Activated CD8-positive, alpha-beta T cell treated with anti-CD3 and anti-CD28 coated beads, Interleukin-2, amount 10 ng/mL, durations not matched to agents 7 days and 5 days (primary cell): ENCODE measurements at regions not wholly inside any gene's neighbourhood (a gene's known extent, or its start where the extent isn't known, plus 50 kb on each side); places are given as distances from the start of the nearest gene placed in this dataset.

Experiments
- ATAC-seq: fragments of 150-1000 bp; cut with Tn5 transposase; one replicate; pipeline ENCODE4 v1.10.0; 2021; ENCODE audit warnings: moderate library complexity
- CTCF ChIA-PET: fragments of 350-600 bp; sonication (Branson Sonifier 250); formaldehyde crosslinking; loops from one replicate; lab custom pipeline; 2021; ENCODE audit warnings: antibody characterized with exemption; lab: Charles Lee
- POLR2A ChIA-PET: fragments of 350-600 bp; sonication (Branson Sonifier 250); formaldehyde crosslinking; loops from one replicate; lab custom pipeline; 2021; ENCODE audit warnings: antibody characterized with exemption; lab: Charles Lee
- DNase-seq: peaks from one replicate; pipeline ENCODE4 v3.0.0-alpha.2; 2020
- H3K27ac Mint-ChIP-seq: one replicate; pipeline ENCODE4 v1.8.0; 2021; ENCODE audit warnings: mild to moderate bottlenecking, mixed read lengths
- H3K27me3 Mint-ChIP-seq: one replicate; pipeline ENCODE4 v1.8.0; 2021; ENCODE audit warnings: low read depth, mixed read lengths
- H3K36me3 Mint-ChIP-seq: one replicate; pipeline ENCODE4 v1.8.0; 2021; ENCODE audit warnings: low read depth, mixed read lengths
- H3K4me1 Mint-ChIP-seq: one replicate; pipeline ENCODE4 v1.8.0; 2021; ENCODE audit warnings: low read depth, mixed read lengths
- H3K4me3 Mint-ChIP-seq: one replicate; pipeline ENCODE4 v1.8.0; 2021; ENCODE audit warnings: mild to moderate bottlenecking, mixed read lengths
- H3K9me3 Mint-ChIP-seq: one replicate; pipeline ENCODE4 v1.8.0; 2022; ENCODE audit warnings: mixed read lengths; ENCODE audit not compliant: insufficient read depth

DNA sequence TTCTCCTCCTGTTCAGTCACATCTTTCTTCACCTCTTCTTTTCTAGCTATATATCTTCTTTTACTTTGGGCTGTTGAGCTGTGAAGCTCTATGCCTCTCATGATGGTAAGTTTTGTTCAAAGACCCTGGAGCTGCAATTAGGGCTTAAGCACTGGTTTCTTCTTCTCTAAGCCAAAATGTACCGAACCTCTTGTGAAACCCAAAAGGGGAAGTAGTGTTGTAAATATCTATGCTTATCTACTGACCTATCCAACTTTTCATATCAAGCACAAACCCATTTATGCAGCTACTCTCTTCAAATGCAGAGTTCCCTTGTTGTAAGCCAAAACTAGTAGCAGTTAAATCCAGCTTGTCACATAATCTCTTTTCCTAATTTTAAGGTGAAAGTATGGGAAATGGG, 123.6 kb upstream of the CD96 start:
- Mint-ChIP-seq H3K27me3 (peaks cover 7% of the 10 kb centered on the region), H3K4me3 (no peak overlapping the region), H3K4me1 (no peaks in the 10 kb centered on the region), H3K9me3 (peaks cover 5% of the 10 kb centered on the region), H3K27ac (no peak overlapping the region), H3K36me3 (no peaks in the 10 kb centered on the region)
- ChIA-PET POLR2A (no interaction called here), CTCF (no interaction called here)
- DNase-seq (no peak), ATAC-seq (no peak)

DNA sequence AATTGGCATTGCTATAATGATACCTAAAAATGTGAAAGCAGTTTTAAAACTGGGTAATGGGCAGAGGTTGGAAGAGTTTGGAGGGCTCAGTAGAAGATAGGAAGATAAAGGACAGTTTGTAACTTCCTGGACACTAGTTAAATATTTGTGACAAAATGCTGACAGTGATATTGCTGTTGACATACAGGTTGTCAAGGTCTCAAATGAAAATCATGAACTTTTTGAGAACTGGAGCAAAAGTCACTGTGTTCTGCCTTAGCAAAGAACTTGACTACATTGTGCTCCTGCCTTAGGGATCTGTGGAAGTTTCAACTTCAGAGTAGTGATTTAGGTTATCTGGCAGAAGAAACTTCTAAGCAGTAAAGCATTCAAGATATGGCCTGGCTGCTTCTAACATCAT, 113.7 kb upstream of the CD96 start:
- H3K27ac Mint-ChIP-seq: no peak overlapping the region
- DNase-seq (no peak), ATAC-seq (no peak)
- no peaks in the 10 kb centered on the region for H3K36me3 Mint-ChIP-seq
- no peaks in the 10 kb centered on the region for H3K4me1 Mint-ChIP-seq
- ChIA-PET CTCF (no interaction called here), POLR2A (no interaction called here)
- H3K4me3 Mint-ChIP-seq: no peak overlapping the region
- no peaks in the 10 kb centered on the region for H3K9me3 Mint-ChIP-seq
- no peaks in the 10 kb centered on the region for H3K27me3 Mint-ChIP-seq

DNA sequence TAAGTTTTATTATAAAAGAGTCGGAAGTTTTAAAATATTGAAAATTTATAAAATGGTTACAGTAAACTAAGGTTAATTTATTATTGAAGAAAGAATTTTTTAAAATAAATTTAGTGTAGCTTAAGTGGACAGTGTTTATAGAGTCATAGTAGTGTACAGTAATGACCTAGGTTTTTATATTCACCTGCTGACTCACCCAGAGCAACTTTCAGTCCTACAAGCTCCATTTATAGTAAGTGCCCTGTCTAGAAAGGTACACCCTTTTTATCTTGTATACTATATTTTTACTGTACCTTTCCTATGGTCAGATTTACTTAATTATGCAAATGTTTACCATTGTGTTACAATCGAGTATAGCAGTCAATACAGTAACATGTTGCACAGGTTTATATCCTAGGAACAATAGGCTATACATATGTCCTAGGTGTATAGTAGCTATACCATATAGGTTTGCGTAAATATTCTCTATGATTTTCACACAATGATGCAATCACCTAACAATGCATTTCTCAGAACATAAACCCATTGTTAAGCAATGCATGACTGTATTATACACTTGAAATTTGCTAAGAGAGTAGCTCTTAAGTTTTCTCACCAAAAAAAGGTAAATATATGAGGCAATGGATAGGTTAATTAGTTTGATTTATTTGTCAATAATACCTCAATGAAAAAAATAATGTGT, 106.9 kb upstream of the CD96 start:
- no peaks in the 10 kb centered on the region for H3K36me3 Mint-ChIP-seq
- no peaks in the 10 kb centered on the region for H3K9me3 Mint-ChIP-seq
- ATAC-seq (no peak), DNase-seq (no peak)
- no peak overlapping the region for H3K4me3 Mint-ChIP-seq
- no peaks in the 10 kb centered on the region for H3K27me3 Mint-ChIP-seq
- no peaks in the 10 kb centered on the region for H3K4me1 Mint-ChIP-seq
- POLR2A ChIA-PET: no interaction called here
- CTCF ChIA-PET: no interaction called here
- no peak overlapping the region for H3K27ac Mint-ChIP-seq

DNA sequence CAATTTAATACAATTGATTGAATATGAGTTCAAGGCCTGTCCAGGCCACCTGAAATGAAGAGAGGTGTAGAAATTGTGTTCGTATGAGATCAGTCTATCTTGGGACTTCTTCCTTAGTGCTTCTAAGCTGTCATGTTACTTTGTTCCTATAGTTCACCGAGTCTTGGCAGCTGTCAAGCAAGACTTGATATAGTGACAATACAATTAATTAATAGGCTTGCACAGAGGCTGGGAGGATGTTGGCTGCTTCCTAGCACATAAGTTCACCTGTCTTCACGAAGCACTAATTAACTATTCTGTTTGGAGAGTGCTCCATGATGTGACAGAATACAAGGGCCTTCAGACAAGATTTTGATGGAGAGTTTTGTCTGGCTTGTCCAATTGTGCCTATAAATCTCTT, 103.7 kb upstream of the CD96 start:
- no peak overlapping the region for H3K27ac Mint-ChIP-seq
- no peak overlapping the region for H3K4me3 Mint-ChIP-seq
- no peaks in the 10 kb centered on the region for H3K36me3 Mint-ChIP-seq
- POLR2A ChIA-PET: no interaction called here
- CTCF ChIA-PET: interaction anchor here (1.2 kb wide), 1 partner anchor 28 kb away, joined by 3 read pairs; no protein-coding TSS in a partner anchor
- no peaks in the 10 kb centered on the region for H3K4me1 Mint-ChIP-seq
- no peak for ATAC-seq
- no peaks in the 10 kb centered on the region for H3K27me3 Mint-ChIP-seq
- no peaks in the 10 kb centered on the region for H3K9me3 Mint-ChIP-seq
- DNase-seq: no peak

DNA sequence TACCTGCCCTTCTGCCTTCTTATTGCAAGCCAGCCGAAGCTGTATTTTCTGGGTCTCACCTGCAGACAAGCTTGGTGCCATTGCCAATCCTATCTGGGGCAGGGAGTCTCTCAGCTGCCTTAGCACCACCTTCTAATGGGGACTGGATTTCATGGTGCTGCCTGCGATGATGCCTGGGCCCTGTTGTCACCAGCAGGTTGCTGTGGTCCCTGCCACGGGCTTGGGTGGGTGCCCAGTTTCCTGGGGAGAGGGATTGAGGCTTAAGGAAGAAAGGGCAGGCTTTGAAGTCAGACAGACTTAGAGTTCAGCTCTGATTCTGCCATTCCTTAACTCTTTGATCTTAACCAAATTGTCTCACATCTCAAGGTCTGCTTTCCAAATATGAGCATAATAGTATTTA, 87.4 kb upstream of the CD96 start:
- POLR2A ChIA-PET: no interaction called here

DNA sequence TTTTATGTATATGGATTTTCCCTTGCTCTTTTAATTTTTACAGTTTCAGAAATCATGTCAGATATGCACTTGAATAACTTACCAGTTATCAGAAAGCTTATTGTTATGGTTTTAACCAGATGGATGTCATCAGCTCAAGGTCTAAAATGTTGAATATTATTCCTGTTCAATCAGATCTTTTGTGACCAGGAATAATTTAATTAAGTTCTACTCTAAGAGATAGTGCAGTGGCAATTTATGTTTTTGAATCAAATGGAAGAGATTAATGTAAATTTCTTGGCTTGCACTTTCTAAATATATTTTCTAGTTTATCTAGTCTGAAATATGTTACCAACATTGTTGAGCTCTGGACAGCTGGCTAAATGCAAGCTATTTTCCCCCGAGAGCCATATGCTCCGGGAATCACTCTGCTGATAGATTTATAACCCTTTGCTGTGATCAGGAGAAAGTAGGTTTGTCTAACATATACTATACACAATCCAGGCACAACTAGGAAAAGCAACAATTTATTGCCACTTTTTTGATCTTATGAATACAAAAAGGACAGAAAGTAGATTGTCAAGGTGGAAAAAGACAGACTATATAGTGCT, 76.8 kb upstream of the CD96 start:
- CTCF ChIA-PET: no interaction called here
- no peaks in the 10 kb centered on the region for H3K36me3 Mint-ChIP-seq

More for the DNA sequence above, 87.4 kb upstream of the CD96 start:
- Mint-ChIP-seq H3K27ac (no peak overlapping the region), H3K9me3 (no peaks in the 10 kb centered on the region), H3K4me1 (peaks cover under 1% of the 10 kb centered on the region), H3K36me3 (no peaks in the 10 kb centered on the region), H3K27me3 (no peaks in the 10 kb centered on the region), H3K4me3 (no peak overlapping the region)
- CTCF ChIA-PET: interaction anchor here (2.0 kb wide), 1 partner anchor 1140 kb away, joined by 4 read pairs; no protein-coding TSS in a partner anchor
- DNase-seq (no peak), ATAC-seq (no peak)

DNA sequence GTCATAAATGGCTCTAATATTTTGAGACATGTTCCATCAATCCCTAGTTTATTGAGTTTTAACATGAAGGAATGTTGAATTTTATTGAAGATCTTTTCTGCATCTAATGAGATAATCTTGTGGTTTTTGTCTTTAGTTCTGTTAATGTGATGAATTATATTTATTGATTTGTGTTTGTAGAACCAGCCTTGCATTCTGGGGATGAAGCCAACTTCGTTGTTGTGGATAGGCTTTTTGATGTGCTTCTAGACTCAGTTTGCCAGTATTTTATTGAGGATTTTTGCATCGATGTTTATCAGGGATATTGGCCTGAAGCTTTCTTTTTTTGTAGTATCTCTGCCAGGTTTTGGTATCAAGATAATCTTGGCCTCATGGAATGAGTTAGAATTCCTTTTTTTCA, 72.0 kb upstream of the CD96 start:
- no peaks in the 10 kb centered on the region for H3K36me3 Mint-ChIP-seq
- H3K27ac Mint-ChIP-seq: no peak overlapping the region
- H3K27me3 Mint-ChIP-seq: peaks cover 2% of the 10 kb centered on the region
- CTCF ChIA-PET: no interaction called here
- no peak overlapping the region for H3K4me3 Mint-ChIP-seq
- ATAC-seq: no peak
- H3K4me1 Mint-ChIP-seq: no peaks in the 10 kb centered on the region
- H3K9me3 Mint-ChIP-seq: no peaks in the 10 kb centered on the region
- no peak for DNase-seq
- POLR2A ChIA-PET: interaction anchor here (0.7 kb wide), 1 partner anchor 45 kb away, joined by 3 read pairs; no protein-coding TSS in a partner anchor

More for the DNA sequence above, 76.8 kb upstream of the CD96 start:
- Mint-ChIP-seq H3K4me3 (no peak overlapping the region), H3K9me3 (no peaks in the 10 kb centered on the region), H3K4me1 (no peaks in the 10 kb centered on the region), H3K27me3 (peaks cover 2% of the 10 kb centered on the region), H3K27ac (no peak overlapping the region)
- DNase-seq (no peak), ATAC-seq (no peak)
- POLR2A ChIA-PET: no interaction called here

DNA sequence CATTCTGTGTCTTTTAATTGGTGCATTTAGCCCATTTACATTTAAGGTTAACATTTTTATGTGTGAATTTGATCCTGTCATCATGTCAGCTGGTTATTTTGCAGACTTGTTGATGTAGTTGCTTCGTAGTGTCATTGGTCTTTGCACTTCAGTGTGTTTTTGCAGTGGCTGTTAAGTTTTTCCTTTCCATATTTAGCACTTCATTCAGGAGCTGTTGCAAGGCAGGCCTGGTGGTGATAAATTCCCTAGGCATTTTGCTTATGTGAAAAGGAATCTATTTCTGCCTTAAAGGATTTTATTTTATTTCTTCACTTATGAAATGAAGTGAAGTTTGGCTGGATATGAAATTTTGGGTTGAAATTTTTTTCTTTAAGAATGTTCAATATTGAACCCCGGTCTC, 70.2 kb upstream of the CD96 start:
- no peak for ATAC-seq
- ChIA-PET POLR2A (no interaction called here), CTCF (no interaction called here)
- no peak for DNase-seq
- H3K4me3 Mint-ChIP-seq: no peak overlapping the region
- H3K4me1 Mint-ChIP-seq: no peaks in the 10 kb centered on the region
- H3K27ac Mint-ChIP-seq: no peak overlapping the region
- no peaks in the 10 kb centered on the region for H3K36me3 Mint-ChIP-seq
- peaks cover 2% of the 10 kb centered on the region for H3K27me3 Mint-ChIP-seq
- no peaks in the 10 kb centered on the region for H3K9me3 Mint-ChIP-seq

DNA sequence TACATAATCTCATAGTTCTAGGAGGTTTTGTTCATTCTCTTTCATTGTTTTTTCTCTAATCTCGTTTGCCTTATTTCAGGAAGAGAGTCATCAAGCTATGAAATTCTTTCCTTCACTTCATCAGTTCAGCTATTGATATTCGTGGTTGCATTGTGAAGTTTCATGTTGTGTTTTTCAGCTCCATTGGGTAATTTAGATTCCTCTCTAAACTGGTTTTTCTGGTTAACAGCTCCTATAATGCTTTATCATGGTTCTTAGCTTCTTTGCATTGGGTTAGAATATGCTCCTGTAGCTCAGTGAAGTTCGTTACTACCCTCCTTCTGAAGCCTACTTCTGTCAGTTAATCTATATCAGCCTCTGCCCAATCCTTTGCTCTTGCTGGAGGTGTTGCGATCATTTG, 69.4 kb upstream of the CD96 start:
- peaks cover 2% of the 10 kb centered on the region for H3K27me3 Mint-ChIP-seq
- no peaks in the 10 kb centered on the region for H3K36me3 Mint-ChIP-seq
- no peak overlapping the region for H3K27ac Mint-ChIP-seq
- H3K9me3 Mint-ChIP-seq: no peaks in the 10 kb centered on the region
- DNase-seq (no peak), ATAC-seq (no peak)
- POLR2A ChIA-PET: no interaction called here
- CTCF ChIA-PET: no interaction called here
- no peak overlapping the region for H3K4me3 Mint-ChIP-seq
- no peaks in the 10 kb centered on the region for H3K4me1 Mint-ChIP-seq

DNA sequence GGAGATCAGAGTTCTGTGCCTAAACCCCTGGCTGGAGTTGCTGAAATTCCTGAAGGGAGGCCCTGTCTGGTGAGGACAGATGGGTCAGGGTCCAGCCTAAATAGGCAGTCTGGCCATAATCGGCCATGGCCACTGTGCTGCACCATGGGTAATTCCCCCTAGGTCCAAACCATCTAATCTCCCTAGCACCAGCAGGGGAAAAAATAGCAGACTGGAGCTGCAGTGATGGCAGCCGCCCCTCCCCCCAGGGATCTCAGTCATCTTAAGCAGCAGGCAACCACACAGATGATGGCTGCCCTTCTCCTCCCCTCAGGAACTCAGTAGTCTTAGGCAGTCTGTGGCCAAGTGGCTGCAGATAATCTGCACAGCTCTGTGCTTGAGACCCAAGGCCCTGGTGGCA, 68.4 kb upstream of the CD96 start:
- Mint-ChIP-seq H3K4me3 (no peak overlapping the region), H3K27me3 (peaks cover 2% of the 10 kb centered on the region)
- DNase-seq: no peak

DNA sequence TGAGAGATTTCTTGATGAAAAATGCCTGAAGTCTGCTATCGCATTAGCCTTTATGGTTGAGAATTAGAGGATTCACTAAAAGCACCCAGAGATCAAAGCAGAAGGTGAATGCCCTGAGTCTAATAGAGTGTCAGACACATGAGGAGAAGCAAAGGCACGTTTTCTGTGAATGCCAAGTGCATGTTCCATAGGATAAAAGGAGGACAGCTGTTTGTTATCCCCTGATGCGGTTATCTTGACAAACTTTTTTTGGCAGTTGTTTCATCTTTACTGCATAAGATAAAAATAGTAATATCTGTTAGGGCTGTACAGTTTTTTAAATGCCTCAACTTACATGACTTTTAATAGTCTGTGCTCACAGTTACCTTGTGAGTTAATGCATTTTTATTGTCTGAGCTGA, 65.3 kb upstream of the CD96 start:
- no peak overlapping the region for H3K4me3 Mint-ChIP-seq
- no peaks in the 10 kb centered on the region for H3K9me3 Mint-ChIP-seq
- no peak overlapping the region for H3K27ac Mint-ChIP-seq
- POLR2A ChIA-PET: no interaction called here
- no peak for DNase-seq
- H3K27me3 Mint-ChIP-seq: no peaks in the 10 kb centered on the region
- CTCF ChIA-PET: no interaction called here
- ATAC-seq: no peak
- no peaks in the 10 kb centered on the region for H3K36me3 Mint-ChIP-seq
- H3K4me1 Mint-ChIP-seq: no peaks in the 10 kb centered on the region

More for the DNA sequence above, 68.4 kb upstream of the CD96 start:
- Mint-ChIP-seq H3K4me1 (no peaks in the 10 kb centered on the region), H3K9me3 (no peaks in the 10 kb centered on the region), H3K36me3 (no peaks in the 10 kb centered on the region), H3K27ac (no peak overlapping the region)
- ChIA-PET CTCF (no interaction called here), POLR2A (no interaction called here)
- no peak for ATAC-seq

DNA sequence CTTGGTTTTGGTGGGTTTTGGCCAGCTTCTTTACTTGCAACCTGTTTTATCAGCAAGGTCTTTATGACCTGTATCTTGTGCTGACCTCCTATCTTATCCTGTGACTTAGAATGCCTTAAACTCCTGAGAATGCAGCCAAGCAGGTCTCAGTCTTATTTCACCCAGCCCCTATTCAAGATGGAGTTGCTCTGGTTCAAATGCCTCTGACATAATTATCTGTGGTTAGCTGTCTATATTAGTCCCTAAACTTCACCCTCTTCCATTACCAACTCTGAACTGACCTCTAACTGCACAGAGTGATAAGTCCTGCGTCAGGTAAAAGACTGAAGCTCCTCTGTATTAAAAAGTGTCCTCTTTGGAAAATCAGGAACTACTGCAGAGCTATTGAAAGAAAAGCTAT, 61.9 kb upstream of the CD96 start:
- DNase-seq (no peak), ATAC-seq (no peak)
- H3K4me1 Mint-ChIP-seq: no peaks in the 10 kb centered on the region
- H3K27me3 Mint-ChIP-seq: no peaks in the 10 kb centered on the region
- H3K4me3 Mint-ChIP-seq: no peak overlapping the region
- H3K9me3 Mint-ChIP-seq: no peaks in the 10 kb centered on the region
- no peak overlapping the region for H3K27ac Mint-ChIP-seq
- ChIA-PET CTCF (no interaction called here), POLR2A (no interaction called here)
- H3K36me3 Mint-ChIP-seq: no peaks in the 10 kb centered on the region
